ENCODE measurements at regions not wholly inside any gene's neighbourhood (a gene's known extent, or its start where the extent isn't known, plus 50 kb on each side); places are given as distances from the start of the nearest gene placed in this dataset.

DNA sequence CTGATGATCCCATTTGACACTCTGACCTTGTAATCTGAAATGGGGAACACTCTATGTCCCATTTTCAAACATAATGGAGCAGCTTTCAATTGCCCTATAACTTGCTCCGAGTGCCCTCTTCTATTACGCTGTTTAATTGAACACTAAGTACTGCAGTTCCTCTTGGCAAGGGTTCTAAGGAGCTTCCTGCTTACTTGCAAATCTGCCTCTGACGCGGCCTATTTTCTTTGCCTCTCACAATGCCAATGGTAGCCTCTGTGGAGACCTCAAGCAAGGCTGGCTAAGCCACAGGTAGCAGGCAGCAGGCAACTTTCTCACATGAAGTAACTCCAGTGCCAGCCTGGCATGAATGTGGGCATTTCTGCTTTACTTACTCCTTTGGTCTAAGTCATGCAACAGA is 443.4 kb upstream of the TRPC7 start:
- WGBS, 4 donors = 71 to 85% (median 76%) methylated on average over 4 of the region's 4 CpGs
- TF ChIP-seq, protein P1, sequence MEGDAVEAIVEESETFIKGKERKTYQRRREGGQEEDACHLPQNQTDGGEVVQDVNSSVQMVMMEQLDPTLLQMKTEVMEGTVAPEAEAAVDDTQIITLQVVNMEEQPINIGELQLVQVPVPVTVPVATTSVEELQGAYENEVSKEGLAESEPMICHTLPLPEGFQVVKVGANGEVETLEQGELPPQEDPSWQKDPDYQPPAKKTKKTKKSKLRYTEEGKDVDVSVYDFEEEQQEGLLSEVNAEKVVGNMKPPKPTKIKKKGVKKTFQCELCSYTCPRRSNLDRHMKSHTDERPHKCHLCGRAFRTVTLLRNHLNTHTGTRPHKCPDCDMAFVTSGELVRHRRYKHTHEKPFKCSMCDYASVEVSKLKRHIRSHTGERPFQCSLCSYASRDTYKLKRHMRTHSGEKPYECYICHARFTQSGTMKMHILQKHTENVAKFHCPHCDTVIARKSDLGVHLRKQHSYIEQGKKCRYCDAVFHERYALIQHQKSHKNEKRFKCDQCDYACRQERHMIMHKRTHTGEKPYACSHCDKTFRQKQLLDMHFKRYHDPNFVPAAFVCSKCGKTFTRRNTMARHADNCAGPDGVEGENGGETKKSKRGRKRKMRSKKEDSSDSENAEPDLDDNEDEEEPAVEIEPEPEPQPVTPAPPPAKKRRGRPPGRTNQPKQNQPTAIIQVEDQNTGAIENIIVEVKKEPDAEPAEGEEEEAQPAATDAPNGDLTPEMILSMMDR (IDR thresholded peaks at IDR 0.05) = no peak
- TF ChIP-seq POLR2A (IDR thresholded peaks at IDR 0.05) = no peak

DNA sequence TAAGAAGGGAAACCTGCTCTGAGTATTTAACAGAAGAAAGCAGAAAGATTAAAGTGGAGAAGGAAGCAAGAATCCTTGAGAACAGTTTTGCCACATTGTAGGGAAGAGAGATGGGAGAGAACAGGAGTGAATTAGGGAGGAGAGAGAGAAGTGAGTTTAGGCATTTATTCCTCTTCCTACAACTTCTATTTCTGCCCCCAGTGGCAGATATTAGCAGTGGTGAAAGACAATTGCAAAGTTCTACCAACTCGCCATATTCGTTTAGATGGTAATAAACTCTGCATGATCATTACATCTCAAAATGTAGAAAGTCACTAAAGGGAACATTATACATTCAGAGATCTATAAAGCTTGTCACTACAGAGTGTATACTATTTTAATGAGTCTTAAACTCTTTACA is 440.1 kb upstream of the TRPC7 start:
- H3K27ac ChIP-seq = no peak overlapping the region
- ATAC-seq = no peak
- intact Hi-C loops (cut with DNase I) = loop anchor here in 7 of 10 donors (5.0 to 10.0 kb wide), 8 partner anchors 249 to 809 kb away; partner anchors contain the start of gene SPOCK1 (in 1 of the 7)
- no peaks in the 10 kb centered on the region for H3K27me3 ChIP-seq
- H3K36me3 ChIP-seq = no peaks in the 10 kb centered on the region
- no peak for TF ChIP-seq POLR2A (IDR thresholded peaks at IDR 0.05)
- TF ChIP-seq, protein P1 (IDR thresholded peaks at IDR 0.05) = no peak
- H3K9me3 ChIP-seq = no peaks in the 10 kb centered on the region
- no peak for DNase-seq
- WGBS, 4 donors = 86 to 98% (median 95%) methylated on average over 2 of the region's 2 CpGs
- H3K4me1 ChIP-seq = peaks cover 0 to 13% (median 5%) of the 10 kb centered on the region in 12 donors
- H3K4me3 ChIP-seq = no peak overlapping the region

More for the DNA sequence above, 443.4 kb upstream of the TRPC7 start:
- intact Hi-C loops (cut with DNase I) = loop anchor here in 7 of 10 donors (5.0 to 10.0 kb wide), 8 partner anchors 246 to 806 kb away; partner anchors contain the start of gene SPOCK1 (in 1 of the 7)
- Histone ChIP-seq H3K36me3 (no peaks in the 10 kb centered on the region), H3K9me3 (no peaks in the 10 kb centered on the region), H3K4me3 (no peak overlapping the region), H3K4me1 (peaks cover 0 to 28% (median 16%) of the 10 kb centered on the region in 12 donors), H3K27me3 (no peaks in the 10 kb centered on the region), H3K27ac (no peak overlapping the region)
- no peak for DNase-seq
- ATAC-seq = no peak

DNA sequence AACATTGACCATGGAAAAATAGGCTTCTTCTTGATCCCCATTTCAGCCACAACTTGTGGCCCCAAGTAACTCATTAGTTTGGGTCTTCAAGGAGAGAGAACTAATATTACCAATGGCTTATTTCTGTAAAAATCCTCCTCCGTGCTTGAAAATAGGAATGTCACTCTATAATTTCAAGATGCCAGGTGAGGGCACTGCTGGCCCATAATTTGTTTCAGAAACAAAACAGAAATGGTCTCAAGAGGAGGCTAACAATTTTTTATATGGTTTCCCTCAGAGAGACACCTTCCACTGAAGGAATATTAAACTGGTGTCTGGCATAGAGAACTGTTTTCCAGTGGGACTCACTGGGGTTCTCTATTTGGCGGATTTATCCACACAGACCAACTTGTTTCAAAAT is 437.0 kb upstream of the TRPC7 start:
- ATAC-seq = peak in 2 of 4 donors; percentile 26 to 55
- TF ChIP-seq, protein P1 (IDR thresholded peaks at IDR 0.05) = peak in 9 of 12 donors; percentile 16 to 58 (median 48)
- TF ChIP-seq POLR2A (IDR thresholded peaks at IDR 0.05) = no peak
- no peaks in the 10 kb centered on the region for H3K9me3 ChIP-seq
- intact Hi-C loops (cut with DNase I) = loop anchor here (2.0 to 10.0 kb wide), 14 partner anchors 248 to 812 kb away; partner anchors contain the start of gene SPOCK1 (in 5 of the 10)
- no peak overlapping the region for H3K4me3 ChIP-seq
- H3K27ac ChIP-seq = no peak overlapping the region
- H3K27me3 ChIP-seq = peaks cover 0 to 3% (median 0%) of the 10 kb centered on the region in 9 donors
- no peak for DNase-seq
- H3K4me1 ChIP-seq = no peaks in the 10 kb centered on the region
- WGBS, 4 donors = 37 to 50% (median 46%) methylated on average over 2 of the region's 2 CpGs
- no peaks in the 10 kb centered on the region for H3K36me3 ChIP-seq

DNA sequence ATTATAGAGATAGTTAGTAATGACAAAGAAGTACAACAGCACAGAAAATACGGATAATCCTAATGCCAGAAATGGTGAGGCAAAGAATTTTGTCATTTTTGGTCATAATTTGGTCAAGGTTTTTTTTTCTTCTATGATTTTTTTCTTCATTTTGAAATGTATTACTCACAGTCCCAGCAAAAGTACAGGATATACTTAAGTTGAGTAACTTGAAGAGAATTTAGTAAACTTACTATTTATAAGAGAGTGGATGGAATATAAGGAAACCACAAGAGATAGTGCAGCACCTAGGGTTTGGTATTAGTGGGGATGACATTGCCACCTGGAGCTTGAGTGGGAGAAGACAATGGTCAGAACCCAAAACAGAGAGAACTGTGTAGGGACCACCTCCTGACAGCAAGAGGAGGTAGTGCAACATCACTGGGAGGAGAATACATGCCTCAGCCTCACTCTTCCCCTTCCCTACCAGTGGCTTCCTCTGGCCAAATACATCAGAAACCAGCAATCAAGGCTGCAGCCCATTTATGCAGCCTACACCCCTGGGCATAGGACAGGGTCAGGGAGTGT is 434.5 kb upstream of the TRPC7 start:
- no peaks in the 10 kb centered on the region for H3K9me3 ChIP-seq
- H3K27ac ChIP-seq = no peak overlapping the region
- WGBS, 4 donors = 54 to 68% (median 64%) methylated on average over 1 of the region's 1 CpG
- DNase-seq (no peak), ATAC-seq (no peak)
- no peak overlapping the region for H3K4me3 ChIP-seq
- H3K36me3 ChIP-seq = no peaks in the 10 kb centered on the region
- peaks cover 0 to 3% (median 0%) of the 10 kb centered on the region in 9 donors for H3K27me3 ChIP-seq
- TF ChIP-seq, protein P1 (IDR thresholded peaks at IDR 0.05) = no peak
- no peak for TF ChIP-seq POLR2A (IDR thresholded peaks at IDR 0.05)
- intact Hi-C loops (cut with DNase I) = loop anchor here (5.0 to 10.0 kb wide), 11 partner anchors 252 to 815 kb away; partner anchors contain the start of gene SPOCK1 (in 5 of the 10)
- H3K4me1 ChIP-seq = no peaks in the 10 kb centered on the region
